HG03439 (cell line): ENCODE measurements at regions not wholly inside any gene's neighbourhood (a gene's known extent, or its start where the extent isn't known, plus 50 kb on each side); places are given as distances from the start of the nearest gene placed in this dataset.

Experiments
- ATAC-seq: cut with Tn5 transposase; IDR thresholded peaks from one replicate; pipeline ENCODE4 v1.9.1; 2021; ENCODE audit warnings: mild to moderate bottlenecking, moderate library complexity; ENCODE audit not compliant: unreplicated experiment

GRCh38 chr7:79593866-79594301 is 140.4 kb upstream of the MAGI2 start:
- no peak for ATAC-seq

GRCh38 chr7:79590916-79591623 is 137.6 kb upstream of the MAGI2 start:
- no peak for ATAC-seq

GRCh38 chr7:79590391-79590790 is 136.9 kb upstream of the MAGI2 start:
- ATAC-seq, result no peak

GRCh38 chr7:79570903-79571302 is 117.4 kb upstream of the MAGI2 start:
- ATAC-seq, result no peak

GRCh38 chr7:79563821-79564522 is 110.5 kb upstream of the MAGI2 start:
- ATAC-seq, result no peak

- no peak for ATAC-seq
Observed at GRCh38 chr7:79555571-79555970, 102.1 kb upstream of the MAGI2 start.

GRCh38 chr7:79553811-79554555 is 100.5 kb upstream of the MAGI2 start:
- no peak for ATAC-seq

- no peak for ATAC-seq
Observed at GRCh38 chr7:79552463-79552862, 99.0 kb upstream of the MAGI2 start.

GRCh38 chr7:79548727-79549126 is 95.3 kb upstream of the MAGI2 start:
- no peak for ATAC-seq

GRCh38 chr7:79547132-79547531 is 93.7 kb upstream of the MAGI2 start:
- ATAC-seq, result no peak

GRCh38 chr7:79540592-79540991 is 87.1 kb upstream of the MAGI2 start:
- no peak for ATAC-seq

GRCh38 chr7:79534128-79534527 is 80.7 kb upstream of the MAGI2 start:
- no peak for ATAC-seq

GRCh38 chr7:79531905-79532664 is 78.6 kb upstream of the MAGI2 start:
- ATAC-seq, result no peak

GRCh38 chr7:79531116-79531515 is 77.6 kb upstream of the MAGI2 start:
- no peak for ATAC-seq

GRCh38 chr7:79529881-79530235 is 76.4 kb upstream of the MAGI2 start:
- no peak for ATAC-seq

GRCh38 chr7:79529214-79529880 is 75.9 kb upstream of the MAGI2 start:
- no peak for ATAC-seq

GRCh38 chr7:79528421-79528820 is 75.0 kb upstream of the MAGI2 start:
- no peak for ATAC-seq

- ATAC-seq, result no peak
Observed at GRCh38 chr7:79524048-79524447, 70.6 kb upstream of the MAGI2 start.

- ATAC-seq, result no peak
Observed at GRCh38 chr7:79523436-79523835, 70.0 kb upstream of the MAGI2 start.

- no peak for ATAC-seq
Observed at GRCh38 chr7:79520543-79520942, 67.1 kb upstream of the MAGI2 start.

- ATAC-seq, result no peak
Observed at GRCh38 chr7:79515358-79515757, 61.9 kb upstream of the MAGI2 start.
